H1 (cell line): ENCODE measurements at regions not wholly inside any gene's neighbourhood (a gene's known extent, or its start where the extent isn't known, plus 50 kb on each side); places are given as distances from the start of the nearest gene placed in this dataset.

Source experiments
- ASH2L ChIP-seq: fragments of 200-600, 300-600 bp; sonication (generic); IDR thresholded peaks from one replicate; pipeline ENCODE4 v1.7.1; 2017; ENCODE audit warnings: low read length
- BACH1 ChIP-seq: IDR thresholded peaks from 2 replicates; pipeline ENCODE4 v1.6.1; 2012; ENCODE audit warnings: low read length, improper control_type of control experiment
- FOSL1 ChIP-seq: IDR thresholded peaks from 2 replicates; pipeline ENCODE4 v1.6.1; 2011; ENCODE audit warnings: mild to moderate bottlenecking, low read depth, low read length, moderate library complexity; ENCODE audit not compliant: insufficient read depth
- HDAC2 ChIP-seq, 2 experiments: fragments of 300-600 bp in 1 of 2; sonication (generic) in 1 of 2; IDR thresholded peaks; 2 replicates each; pipeline ENCODE4 v1.6.1; 2011 to 2012; ENCODE audit warnings: low read depth in 2 of 2, low read length in 2 of 2, mild to moderate bottlenecking in 2 of 2, moderate library complexity in 2 of 2, borderline replicate concordance in 1 of 2, inconsistent platforms in 1 of 2
- JUN ChIP-seq: IDR thresholded peaks from 2 replicates; pipeline ENCODE4 v1.6.1; 2011; ENCODE audit warnings: low read depth, mild to moderate bottlenecking, improper control_type of control experiment, low read length
- KDM5A ChIP-seq: fragments of 200-600 bp; IDR thresholded peaks from 2 replicates; pipeline ENCODE4 v1.7.1; 2012; ENCODE audit warnings: mild to moderate bottlenecking, low read length, inconsistent platforms, mixed read lengths
- NRF1 ChIP-seq: IDR thresholded peaks from 2 replicates; pipeline ENCODE4 v1.6.1; 2011; ENCODE audit warnings: mild to moderate bottlenecking, low read depth, low read length, improper control_type of control experiment
- SP1 ChIP-seq: IDR thresholded peaks from 2 replicates; pipeline ENCODE4 v1.6.1; 2011; ENCODE audit warnings: low read depth, low read length
- SRF ChIP-seq: IDR thresholded peaks from 2 replicates; pipeline ENCODE4 v1.6.1; 2011; ENCODE audit warnings: mild to moderate bottlenecking, low read depth, low read length, moderate library complexity
- TAF1 ChIP-seq: IDR thresholded peaks from 2 replicates; pipeline ENCODE4 v1.6.1; 2011; ENCODE audit warnings: mild to moderate bottlenecking, low read depth, low read length
- TAF7 ChIP-seq: optimal IDR thresholded peaks from 2 replicates; pipeline ENCODE3; 2011; ENCODE audit warnings: low read depth, mild to moderate bottlenecking, inconsistent platforms, low read length, moderate library complexity, borderline replicate concordance
- TBP ChIP-seq: IDR thresholded peaks from 2 replicates; pipeline ENCODE4 v1.6.1; 2011; ENCODE audit warnings: low read depth, low read length, improper control_type of control experiment
- TF ChIP-seq, protein P1 (sequence below): fragments of 300-600 bp; sonication (generic); IDR thresholded peaks from 2 replicates; pipeline ENCODE4 v1.7.1; 2012; ENCODE audit warnings: low read length, moderate library complexity, mild to moderate bottlenecking, inconsistent platforms; ENCODE audit not compliant: insufficient replicate concordance

DNA sequence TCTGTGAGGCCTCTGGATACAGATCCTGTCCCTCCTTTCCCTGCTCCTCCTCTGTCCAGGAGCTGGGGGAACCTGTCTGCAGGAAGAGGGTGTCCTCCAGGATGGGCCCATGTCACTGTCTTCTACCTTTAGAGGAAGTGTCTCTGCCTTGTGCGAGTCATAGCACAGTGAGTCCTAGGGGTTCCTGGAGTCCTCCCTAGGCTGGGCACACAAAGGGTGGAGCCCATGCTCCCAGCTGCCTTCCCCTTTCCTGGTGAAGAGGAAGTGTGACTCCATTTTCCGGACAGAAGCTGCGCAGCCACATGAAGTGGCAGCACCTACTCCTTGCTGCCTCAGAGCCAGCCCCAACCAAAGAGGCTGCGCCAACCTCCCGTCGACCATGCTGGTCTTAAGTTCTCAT lies 112.2 kb downstream of the CTTN start (continued):
- TF ChIP-seq, protein P1, sequence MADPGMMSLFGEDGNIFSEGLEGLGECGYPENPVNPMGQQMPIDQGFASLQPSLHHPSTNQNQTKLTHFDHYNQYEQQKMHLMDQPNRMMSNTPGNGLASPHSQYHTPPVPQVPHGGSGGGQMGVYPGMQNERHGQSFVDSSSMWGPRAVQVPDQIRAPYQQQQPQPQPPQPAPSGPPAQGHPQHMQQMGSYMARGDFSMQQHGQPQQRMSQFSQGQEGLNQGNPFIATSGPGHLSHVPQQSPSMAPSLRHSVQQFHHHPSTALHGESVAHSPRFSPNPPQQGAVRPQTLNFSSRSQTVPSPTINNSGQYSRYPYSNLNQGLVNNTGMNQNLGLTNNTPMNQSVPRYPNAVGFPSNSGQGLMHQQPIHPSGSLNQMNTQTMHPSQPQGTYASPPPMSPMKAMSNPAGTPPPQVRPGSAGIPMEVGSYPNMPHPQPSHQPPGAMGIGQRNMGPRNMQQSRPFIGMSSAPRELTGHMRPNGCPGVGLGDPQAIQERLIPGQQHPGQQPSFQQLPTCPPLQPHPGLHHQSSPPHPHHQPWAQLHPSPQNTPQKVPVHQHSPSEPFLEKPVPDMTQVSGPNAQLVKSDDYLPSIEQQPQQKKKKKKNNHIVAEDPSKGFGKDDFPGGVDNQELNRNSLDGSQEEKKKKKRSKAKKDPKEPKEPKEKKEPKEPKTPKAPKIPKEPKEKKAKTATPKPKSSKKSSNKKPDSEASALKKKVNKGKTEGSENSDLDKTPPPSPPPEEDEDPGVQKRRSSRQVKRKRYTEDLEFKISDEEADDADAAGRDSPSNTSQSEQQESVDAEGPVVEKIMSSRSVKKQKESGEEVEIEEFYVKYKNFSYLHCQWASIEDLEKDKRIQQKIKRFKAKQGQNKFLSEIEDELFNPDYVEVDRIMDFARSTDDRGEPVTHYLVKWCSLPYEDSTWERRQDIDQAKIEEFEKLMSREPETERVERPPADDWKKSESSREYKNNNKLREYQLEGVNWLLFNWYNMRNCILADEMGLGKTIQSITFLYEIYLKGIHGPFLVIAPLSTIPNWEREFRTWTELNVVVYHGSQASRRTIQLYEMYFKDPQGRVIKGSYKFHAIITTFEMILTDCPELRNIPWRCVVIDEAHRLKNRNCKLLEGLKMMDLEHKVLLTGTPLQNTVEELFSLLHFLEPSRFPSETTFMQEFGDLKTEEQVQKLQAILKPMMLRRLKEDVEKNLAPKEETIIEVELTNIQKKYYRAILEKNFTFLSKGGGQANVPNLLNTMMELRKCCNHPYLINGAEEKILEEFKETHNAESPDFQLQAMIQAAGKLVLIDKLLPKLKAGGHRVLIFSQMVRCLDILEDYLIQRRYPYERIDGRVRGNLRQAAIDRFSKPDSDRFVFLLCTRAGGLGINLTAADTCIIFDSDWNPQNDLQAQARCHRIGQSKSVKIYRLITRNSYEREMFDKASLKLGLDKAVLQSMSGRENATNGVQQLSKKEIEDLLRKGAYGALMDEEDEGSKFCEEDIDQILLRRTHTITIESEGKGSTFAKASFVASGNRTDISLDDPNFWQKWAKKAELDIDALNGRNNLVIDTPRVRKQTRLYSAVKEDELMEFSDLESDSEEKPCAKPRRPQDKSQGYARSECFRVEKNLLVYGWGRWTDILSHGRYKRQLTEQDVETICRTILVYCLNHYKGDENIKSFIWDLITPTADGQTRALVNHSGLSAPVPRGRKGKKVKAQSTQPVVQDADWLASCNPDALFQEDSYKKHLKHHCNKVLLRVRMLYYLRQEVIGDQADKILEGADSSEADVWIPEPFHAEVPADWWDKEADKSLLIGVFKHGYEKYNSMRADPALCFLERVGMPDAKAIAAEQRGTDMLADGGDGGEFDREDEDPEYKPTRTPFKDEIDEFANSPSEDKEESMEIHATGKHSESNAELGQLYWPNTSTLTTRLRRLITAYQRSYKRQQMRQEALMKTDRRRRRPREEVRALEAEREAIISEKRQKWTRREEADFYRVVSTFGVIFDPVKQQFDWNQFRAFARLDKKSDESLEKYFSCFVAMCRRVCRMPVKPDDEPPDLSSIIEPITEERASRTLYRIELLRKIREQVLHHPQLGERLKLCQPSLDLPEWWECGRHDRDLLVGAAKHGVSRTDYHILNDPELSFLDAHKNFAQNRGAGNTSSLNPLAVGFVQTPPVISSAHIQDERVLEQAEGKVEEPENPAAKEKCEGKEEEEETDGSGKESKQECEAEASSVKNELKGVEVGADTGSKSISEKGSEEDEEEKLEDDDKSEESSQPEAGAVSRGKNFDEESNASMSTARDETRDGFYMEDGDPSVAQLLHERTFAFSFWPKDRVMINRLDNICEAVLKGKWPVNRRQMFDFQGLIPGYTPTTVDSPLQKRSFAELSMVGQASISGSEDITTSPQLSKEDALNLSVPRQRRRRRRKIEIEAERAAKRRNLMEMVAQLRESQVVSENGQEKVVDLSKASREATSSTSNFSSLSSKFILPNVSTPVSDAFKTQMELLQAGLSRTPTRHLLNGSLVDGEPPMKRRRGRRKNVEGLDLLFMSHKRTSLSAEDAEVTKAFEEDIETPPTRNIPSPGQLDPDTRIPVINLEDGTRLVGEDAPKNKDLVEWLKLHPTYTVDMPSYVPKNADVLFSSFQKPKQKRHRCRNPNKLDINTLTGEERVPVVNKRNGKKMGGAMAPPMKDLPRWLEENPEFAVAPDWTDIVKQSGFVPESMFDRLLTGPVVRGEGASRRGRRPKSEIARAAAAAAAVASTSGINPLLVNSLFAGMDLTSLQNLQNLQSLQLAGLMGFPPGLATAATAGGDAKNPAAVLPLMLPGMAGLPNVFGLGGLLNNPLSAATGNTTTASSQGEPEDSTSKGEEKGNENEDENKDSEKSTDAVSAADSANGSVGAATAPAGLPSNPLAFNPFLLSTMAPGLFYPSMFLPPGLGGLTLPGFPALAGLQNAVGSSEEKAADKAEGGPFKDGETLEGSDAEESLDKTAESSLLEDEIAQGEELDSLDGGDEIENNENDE: no peak
- TF ChIP-seq KDM5A (no peak), FOSL1 (no peak), TAF1 (no peak), JUN (no peak), NRF1 (no peak), TAF7 (no peak), SRF (no peak), ASH2L (no peak), HDAC2 (IDR thresholded peaks at IDR 0.05; ENCODE audit: borderline replicate concordance in 1 of 2, low read depth in 2 of 2, low read length in 2 of 2) (no peak), SP1 (no peak), TBP (no peak), BACH1 (no peak)
